GM10248 (cell line): ENCODE measurements at regions not wholly inside any gene's neighbourhood (a gene's known extent, or its start where the extent isn't known, plus 50 kb on each side); places are given as distances from the start of the nearest gene placed in this dataset.

Source experiments
- CTCF ChIA-PET: fragments of 300-600 bp; sonication (Branson Sonifier 250); formaldehyde crosslinking; extraction: SDS; loops from one replicate; lab custom pipeline; 2021; ENCODE audit warnings: antibody characterized with exemption; lab: Yijun Ruan, JAX
- POLR2A ChIA-PET: fragments of 350-650 bp; sonication (Branson Sonifier 250); formaldehyde crosslinking; extraction: SDS; loops from one replicate; lab custom pipeline; 2020; ENCODE audit warnings: antibody characterized with exemption; lab: Yijun Ruan, JAX
- DNase-seq: peaks from one replicate; pipeline ENCODE4 v3.0.0; 2012; ENCODE audit errors: extremely low spot score
- TF ChIP-seq, protein P1 (sequence below): IDR thresholded peaks from 2 replicates; pipeline ENCODE4 v1.5.1; 2012; ENCODE audit warnings: mild to moderate bottlenecking, low read depth; ENCODE audit errors: extremely low read depth, missing control alignments, control extremely low read depth

DNA sequence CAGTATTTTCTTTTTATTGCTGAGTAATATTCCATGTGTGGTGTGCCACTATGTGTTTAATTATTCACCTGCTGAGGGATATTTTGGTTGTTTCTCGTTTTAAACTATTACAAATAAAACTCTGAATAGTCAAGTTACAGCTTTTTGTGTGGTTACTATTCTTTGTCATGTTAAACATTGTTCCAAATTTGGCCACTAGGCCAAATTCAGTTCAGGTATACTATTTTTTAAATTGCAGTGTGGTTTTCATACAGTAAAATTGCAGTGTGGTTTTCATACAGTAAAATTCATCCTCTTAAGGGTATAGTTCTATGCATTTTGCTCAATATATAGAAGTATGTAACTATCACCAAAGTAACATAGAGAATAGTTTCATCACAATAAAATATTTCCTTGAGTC, 97.4 kb upstream of the FAM3C start:
- POLR2A ChIA-PET, result no interaction called here
- CTCF ChIA-PET, result interaction anchor here (0.7 to 1.0 kb wide), 2 partner anchors 9 to 31 kb away, joined by 3 read pairs; no protein-coding TSS in a partner anchor
- TF ChIP-seq, protein P1, sequence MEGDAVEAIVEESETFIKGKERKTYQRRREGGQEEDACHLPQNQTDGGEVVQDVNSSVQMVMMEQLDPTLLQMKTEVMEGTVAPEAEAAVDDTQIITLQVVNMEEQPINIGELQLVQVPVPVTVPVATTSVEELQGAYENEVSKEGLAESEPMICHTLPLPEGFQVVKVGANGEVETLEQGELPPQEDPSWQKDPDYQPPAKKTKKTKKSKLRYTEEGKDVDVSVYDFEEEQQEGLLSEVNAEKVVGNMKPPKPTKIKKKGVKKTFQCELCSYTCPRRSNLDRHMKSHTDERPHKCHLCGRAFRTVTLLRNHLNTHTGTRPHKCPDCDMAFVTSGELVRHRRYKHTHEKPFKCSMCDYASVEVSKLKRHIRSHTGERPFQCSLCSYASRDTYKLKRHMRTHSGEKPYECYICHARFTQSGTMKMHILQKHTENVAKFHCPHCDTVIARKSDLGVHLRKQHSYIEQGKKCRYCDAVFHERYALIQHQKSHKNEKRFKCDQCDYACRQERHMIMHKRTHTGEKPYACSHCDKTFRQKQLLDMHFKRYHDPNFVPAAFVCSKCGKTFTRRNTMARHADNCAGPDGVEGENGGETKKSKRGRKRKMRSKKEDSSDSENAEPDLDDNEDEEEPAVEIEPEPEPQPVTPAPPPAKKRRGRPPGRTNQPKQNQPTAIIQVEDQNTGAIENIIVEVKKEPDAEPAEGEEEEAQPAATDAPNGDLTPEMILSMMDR, result no peak
- no peak for DNase-seq

DNA sequence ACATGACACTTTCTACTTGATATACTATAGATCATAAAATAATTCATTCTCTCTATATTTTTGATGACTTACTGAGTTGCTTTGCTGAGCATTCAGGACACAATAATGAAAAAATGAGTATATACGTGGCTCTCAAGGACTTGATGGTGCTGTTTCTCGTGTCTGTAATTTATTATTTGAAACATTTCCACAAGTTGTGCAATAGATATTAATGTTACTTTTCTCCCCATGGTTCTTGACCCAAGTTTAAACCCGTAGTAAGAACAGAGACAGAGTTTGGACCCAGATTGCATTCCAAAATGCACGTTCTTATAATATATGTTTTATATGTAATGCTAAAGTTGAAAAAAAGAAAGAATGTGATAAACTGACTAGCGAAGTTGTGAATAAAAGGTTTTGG, 94.2 kb upstream of the FAM3C start:
- ChIA-PET POLR2A (no interaction called here), CTCF (no interaction called here)
- TF ChIP-seq, protein P1, result no peak
- no peak for DNase-seq

DNA sequence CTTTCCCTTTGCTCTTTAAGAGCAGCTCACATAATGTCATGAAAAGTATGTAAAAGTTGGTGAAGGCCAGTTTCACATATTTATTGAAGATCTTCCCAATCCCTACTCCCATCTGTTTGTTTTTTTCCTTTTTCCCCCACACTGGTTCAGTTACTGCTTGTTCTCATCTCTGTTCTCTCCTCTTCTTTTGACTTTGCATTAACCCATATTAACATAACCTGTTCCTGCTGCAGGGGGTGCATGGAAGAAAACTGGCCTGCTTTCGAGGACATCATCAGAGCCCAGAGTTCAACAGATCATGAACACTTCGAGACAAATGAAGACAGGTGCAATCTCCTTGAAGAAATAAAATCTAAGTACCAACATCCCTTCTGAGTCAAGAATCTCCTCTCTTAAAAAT, 93.3 kb upstream of the FAM3C start:
- ChIA-PET CTCF (interaction anchor here (1.1 to 1.5 kb wide), 2 partner anchors 49 to 59 kb away, joined by 3 read pairs; no protein-coding TSS in a partner anchor), POLR2A (no interaction called here)

DNA sequence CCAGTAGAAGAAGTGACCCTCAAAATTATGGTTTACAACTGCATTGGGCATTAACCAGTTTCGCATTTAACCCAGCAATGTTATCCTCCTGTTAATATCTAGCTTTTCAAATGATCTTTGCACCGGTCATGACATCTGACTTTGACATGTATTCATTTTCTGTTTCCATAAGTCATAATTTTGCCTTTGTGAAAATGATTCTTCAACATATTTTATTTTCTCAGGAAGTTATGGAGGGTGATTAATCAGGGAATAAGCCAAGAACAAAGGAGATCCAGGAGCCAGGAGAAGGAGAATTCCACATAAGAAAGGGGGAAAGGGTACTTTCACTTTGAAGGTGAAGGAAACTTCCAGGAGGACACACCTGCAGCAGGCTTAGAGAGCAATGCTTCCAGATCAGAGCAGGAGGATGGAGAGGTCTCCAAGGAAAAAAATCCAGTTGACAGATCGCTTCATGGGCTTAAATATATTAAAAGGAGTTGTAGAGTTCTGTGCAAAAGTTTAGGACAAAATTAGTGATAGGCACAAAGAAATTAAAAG, 92.1 kb upstream of the FAM3C start:
- CTCF ChIA-PET, result interaction anchor here (1.5 kb wide), 1 partner anchor 51 kb away, joined by 3 read pairs; no protein-coding TSS in a partner anchor

More for the DNA sequence above, 93.3 kb upstream of the FAM3C start:
- DNase-seq, result no peak
- TF ChIP-seq, protein P1, result no peak

DNA sequence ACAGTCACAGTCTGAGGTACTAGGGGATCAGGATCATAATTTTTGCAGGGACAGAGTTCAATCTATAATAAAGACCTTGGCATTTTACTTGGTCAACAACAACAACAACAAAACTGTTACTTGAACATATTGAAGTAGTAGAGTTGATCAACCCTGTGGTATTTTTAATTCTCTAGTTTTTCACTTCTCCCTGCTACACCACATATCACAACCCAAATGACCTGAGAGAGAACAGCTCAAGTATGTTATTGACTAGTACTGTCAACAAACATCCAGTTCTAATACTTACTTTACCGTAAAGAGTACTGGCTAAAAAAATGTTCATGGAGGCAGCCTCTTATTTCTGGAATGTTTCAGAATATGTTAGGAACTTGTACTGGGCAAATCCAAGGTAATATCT, 90.5 kb upstream of the FAM3C start:
- POLR2A ChIA-PET, result no interaction called here
- CTCF ChIA-PET, result no interaction called here
- no peak for DNase-seq
- TF ChIP-seq, protein P1, result no peak

More for the DNA sequence above, 92.1 kb upstream of the FAM3C start:
- TF ChIP-seq, protein P1, result no peak
- POLR2A ChIA-PET, result no interaction called here
- DNase-seq, result no peak

DNA sequence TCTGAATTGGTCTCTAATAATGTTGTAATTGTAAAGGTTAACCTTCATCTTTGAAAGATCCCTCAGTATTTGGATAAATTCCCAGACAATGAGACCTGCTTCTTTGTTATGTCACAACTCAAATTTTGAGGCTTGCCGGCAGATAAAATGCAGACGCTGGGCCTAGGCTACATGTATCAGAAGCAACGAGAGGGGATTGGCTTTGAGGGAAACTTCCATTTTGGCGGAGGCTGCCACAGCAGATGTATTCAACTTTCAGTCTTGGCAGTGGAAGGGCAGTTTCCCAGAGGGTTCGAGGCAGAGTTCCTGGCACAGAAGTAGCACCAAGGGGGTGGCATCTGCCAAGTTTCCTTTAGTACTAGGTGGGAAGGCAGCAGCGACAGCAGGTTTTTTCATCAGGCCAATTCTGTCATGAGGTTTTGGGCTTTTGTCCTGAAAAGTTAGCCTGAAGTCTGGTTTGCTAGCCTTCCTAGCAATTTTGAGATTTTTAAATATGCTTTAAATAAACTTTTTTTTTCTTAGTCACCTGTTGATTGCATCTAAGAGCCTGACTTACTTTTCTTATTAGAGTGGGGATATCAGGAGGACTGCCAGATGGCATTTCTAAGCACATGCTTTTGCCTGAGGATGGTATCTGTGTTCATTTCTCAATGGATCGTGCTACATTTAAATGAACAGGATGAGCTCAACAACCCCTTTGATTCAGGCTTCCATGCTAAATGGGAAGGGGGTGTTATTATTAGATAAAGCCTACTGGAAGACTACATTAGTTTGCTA, 89.5 kb upstream of the FAM3C start:
- TF ChIP-seq, protein P1, result no peak
- ChIA-PET POLR2A (no interaction called here), CTCF (no interaction called here)
- DNase-seq, result no peak
